Uterus (tissue), 3 donors: ENCODE measurements at regions not wholly inside any gene's neighbourhood (a gene's known extent, or its start where the extent isn't known, plus 50 kb on each side); places are given as distances from the start of the nearest gene placed in this dataset.

Experiments
- DNase-seq, 2 donors: peaks; one replicate each; pipeline ENCODE4 v3.0.0-alpha.2; 2019 to 2020
- H3K27ac ChIP-seq, 2 donors: fragments of 200-600 bp; sonication (generic); 1 replicate in 1 of 2; 2 replicates in 1 of 2; pipeline ENCODE4 v1.5.1; 2016 to 2018
- H3K27me3 ChIP-seq, 2 donors: fragments of 200-600 bp; sonication (generic); one replicate each; pipeline ENCODE4 v1.5.1; 2018 to 2019; ENCODE audit warnings: control low read depth in 1 of 2
- H3K36me3 ChIP-seq, 2 donors: fragments of 200-600 bp; sonication (generic); one replicate each; pipeline ENCODE4 v1.5.1; 2019; ENCODE audit warnings: control low read depth in 1 of 2
- H3K4me1 ChIP-seq, 2 donors: fragments of 200-600 bp; sonication (generic); one replicate each; pipeline ENCODE4 v1.5.1; 2018 to 2019; ENCODE audit warnings: control low read depth in 1 of 2
- H3K4me3 ChIP-seq, 2 donors: fragments of 200-600 bp; sonication (generic); 1 replicate in 1 of 2; 2 replicates in 1 of 2; pipeline ENCODE4 v1.5.1; 2018 to 2019; ENCODE audit warnings: mild to moderate bottlenecking in 1 of 2
- H3K9me3 ChIP-seq, 2 donors: fragments of 200-600 bp; sonication (generic); one replicate each; pipeline ENCODE4 v1.5.1; 2019; ENCODE audit warnings: control low read depth in 1 of 2
- POLR2A ChIP-seq, 2 donors: fragments of 450-650 bp; IDR thresholded peaks; one replicate each; pipeline ENCODE4 v1.6.1; 2016; ENCODE audit warnings: antibody characterized with exemption in 2 of 2, mild to moderate bottlenecking in 1 of 2, moderate library complexity in 1 of 2
- intact Hi-C: fragments of 100-400 bp; cut with DNase I; formaldehyde crosslinking; loops from one replicate; pipeline ENCODE4 v1.15.1; 2023; ENCODE audit warnings: low total_unique reads
- TF ChIP-seq, protein P1 (sequence below), 4 experiments: fragments of 200-600 bp in 2 of 4; fragments of 450-650 bp in 2 of 4; sonication (generic) in 2 of 4; IDR thresholded peaks; one replicate each; pipeline ENCODE4 v1.5.1; 2016 to 2019; ENCODE audit warnings: antibody characterized with exemption in 4 of 4, mild to moderate bottlenecking in 2 of 4, moderate library complexity in 1 of 4
- donor health status: DM: yes; HTN: yes; CAD: no.

DNA sequence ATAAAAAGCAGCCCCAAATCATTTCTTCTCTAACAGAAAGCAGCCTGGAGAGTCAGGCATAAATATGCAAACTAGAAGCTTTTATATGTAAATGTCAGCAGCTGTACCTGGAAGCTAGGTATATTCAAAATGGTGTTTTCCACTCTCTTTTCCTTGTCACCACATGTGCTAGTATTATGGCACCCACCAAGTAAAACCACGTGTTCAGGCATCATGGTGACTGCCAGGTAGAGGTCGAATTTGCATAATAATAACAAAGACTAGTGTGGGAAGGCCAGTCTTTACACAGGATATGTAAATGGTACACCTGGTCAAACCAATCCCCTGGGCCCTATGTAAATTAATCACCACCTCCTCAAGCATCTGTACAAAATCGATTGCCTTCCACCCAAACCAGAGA lies 124.0 kb downstream of the MMUT start:
- no peaks in the 10 kb centered on the region for H3K4me1 ChIP-seq

DNA sequence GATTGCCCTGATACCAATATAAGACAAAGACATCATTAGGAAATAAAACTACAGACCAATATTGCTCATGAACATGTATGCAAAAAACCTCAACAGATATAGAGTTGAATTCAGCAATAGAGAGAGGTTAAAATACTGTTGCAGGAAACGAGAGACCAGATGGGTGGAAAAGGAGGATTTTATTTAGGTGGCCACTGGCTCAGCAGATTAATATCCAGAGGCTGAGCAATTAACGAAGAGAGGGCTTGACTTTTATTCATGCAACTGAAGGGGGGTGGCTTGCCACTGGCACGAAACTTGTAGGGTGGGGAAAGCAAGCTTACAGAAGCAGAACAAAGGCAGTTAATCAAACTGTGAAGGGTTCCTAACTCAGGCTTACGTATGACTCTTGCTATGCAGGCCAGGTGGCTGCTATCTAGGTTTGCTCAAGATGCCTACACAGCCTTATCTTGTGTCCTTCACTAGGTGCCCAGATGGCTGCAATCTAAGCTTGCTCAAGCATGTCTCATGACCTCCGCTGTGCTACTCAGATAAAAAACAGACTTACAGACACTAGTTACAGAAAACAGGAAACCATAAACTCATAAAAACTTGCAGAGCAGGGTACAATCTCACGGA lies 126.4 kb downstream of the MMUT start:
- intact Hi-C loops, result no loop called here
- no peak for DNase-seq
- H3K4me1 ChIP-seq, result no peaks in the 10 kb centered on the region
- H3K27me3 ChIP-seq, result no peaks in the 10 kb centered on the region
- no peaks in the 10 kb centered on the region for H3K9me3 ChIP-seq
- TF ChIP-seq, protein P1, sequence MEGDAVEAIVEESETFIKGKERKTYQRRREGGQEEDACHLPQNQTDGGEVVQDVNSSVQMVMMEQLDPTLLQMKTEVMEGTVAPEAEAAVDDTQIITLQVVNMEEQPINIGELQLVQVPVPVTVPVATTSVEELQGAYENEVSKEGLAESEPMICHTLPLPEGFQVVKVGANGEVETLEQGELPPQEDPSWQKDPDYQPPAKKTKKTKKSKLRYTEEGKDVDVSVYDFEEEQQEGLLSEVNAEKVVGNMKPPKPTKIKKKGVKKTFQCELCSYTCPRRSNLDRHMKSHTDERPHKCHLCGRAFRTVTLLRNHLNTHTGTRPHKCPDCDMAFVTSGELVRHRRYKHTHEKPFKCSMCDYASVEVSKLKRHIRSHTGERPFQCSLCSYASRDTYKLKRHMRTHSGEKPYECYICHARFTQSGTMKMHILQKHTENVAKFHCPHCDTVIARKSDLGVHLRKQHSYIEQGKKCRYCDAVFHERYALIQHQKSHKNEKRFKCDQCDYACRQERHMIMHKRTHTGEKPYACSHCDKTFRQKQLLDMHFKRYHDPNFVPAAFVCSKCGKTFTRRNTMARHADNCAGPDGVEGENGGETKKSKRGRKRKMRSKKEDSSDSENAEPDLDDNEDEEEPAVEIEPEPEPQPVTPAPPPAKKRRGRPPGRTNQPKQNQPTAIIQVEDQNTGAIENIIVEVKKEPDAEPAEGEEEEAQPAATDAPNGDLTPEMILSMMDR (IDR thresholded peaks at IDR 0.05), result no peak
- TF ChIP-seq POLR2A (IDR thresholded peaks at IDR 0.05), result no peak
- no peaks in the 10 kb centered on the region for H3K36me3 ChIP-seq
- H3K27ac ChIP-seq, result no peak overlapping the region
- no peak overlapping the region for H3K4me3 ChIP-seq

More for the DNA sequence above, 124.0 kb downstream of the MMUT start:
- intact Hi-C loops, result no loop called here
- no peak for DNase-seq
- no peaks in the 10 kb centered on the region for H3K9me3 ChIP-seq
- H3K36me3 ChIP-seq, result no peaks in the 10 kb centered on the region
- TF ChIP-seq POLR2A (IDR thresholded peaks at IDR 0.05), result no peak
- TF ChIP-seq, protein P1 (IDR thresholded peaks at IDR 0.05), result no peak
- H3K27ac ChIP-seq, result no peak overlapping the region
- no peaks in the 10 kb centered on the region for H3K27me3 ChIP-seq
- no peak overlapping the region for H3K4me3 ChIP-seq

DNA sequence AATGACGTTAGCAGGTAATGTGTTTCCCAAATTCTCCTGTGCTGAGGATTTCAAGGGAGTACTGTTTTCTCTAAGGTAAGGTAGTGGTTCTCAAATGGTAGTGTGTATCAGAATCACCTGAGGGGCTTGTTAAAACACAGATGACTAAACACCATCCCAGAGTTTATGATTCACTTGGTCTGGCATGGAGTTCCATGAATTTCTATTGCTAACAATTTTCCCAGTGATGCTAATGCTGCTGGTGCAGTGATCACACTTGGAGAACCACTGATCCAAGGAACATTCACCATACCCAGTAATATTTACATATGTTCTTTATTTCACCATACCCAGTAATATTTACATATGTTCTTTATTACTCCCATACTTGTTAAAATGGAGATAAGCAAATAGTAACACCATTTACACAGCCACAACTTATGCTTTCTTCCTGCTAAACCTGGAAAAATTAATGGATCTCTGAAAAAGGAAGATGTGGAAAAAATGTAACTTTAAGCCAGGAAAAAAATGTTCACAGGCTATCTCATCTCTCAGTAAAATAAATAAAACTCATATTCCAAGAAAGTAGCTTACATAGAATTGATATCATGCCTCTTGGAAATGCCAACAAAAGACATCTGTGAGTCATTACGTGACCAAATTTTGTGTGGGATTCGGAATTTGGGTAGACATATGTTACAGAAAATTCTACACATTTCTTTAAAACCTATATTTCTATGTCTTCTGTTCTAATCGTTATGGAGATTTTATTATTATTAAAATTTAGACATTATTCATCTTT lies 129.5 kb downstream of the MMUT start:
- no peak overlapping the region for H3K4me3 ChIP-seq
- intact Hi-C loops, result no loop called here
- H3K4me1 ChIP-seq, result no peaks in the 10 kb centered on the region
- H3K27ac ChIP-seq, result no peak overlapping the region
- DNase-seq, result no peak
- no peaks in the 10 kb centered on the region for H3K36me3 ChIP-seq
- H3K27me3 ChIP-seq, result no peaks in the 10 kb centered on the region
- no peak for TF ChIP-seq POLR2A (IDR thresholded peaks at IDR 0.05)
- TF ChIP-seq, protein P1 (IDR thresholded peaks at IDR 0.05), result no peak
- no peaks in the 10 kb centered on the region for H3K9me3 ChIP-seq

DNA sequence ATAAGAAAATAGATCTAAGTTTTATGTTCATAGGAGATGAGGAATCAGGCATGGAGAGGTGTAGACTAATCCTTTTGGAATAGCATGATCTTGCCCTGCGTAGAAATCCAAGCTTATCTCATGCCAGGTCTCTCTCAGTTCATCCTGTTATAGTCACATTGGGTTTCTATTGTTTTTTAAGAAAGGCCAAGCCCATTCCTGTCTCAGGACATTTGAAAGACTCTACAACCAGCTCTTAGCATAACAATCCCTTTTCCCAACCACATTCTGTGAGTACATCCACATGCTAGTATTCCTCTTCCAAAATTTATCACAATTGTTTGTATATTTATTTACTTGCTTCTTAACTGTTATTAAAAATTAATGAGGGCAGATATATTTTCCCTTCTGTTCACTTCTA lies 130.3 kb downstream of the MMUT start:
- Histone ChIP-seq H3K36me3 (no peaks in the 10 kb centered on the region), H3K4me1 (no peaks in the 10 kb centered on the region), H3K27me3 (no peaks in the 10 kb centered on the region), H3K27ac (no peak overlapping the region), H3K9me3 (no peaks in the 10 kb centered on the region), H3K4me3 (no peak overlapping the region)
- DNase-seq, result no peak
- intact Hi-C loops, result no loop called here
- no peak for TF ChIP-seq POLR2A (IDR thresholded peaks at IDR 0.05)
- TF ChIP-seq, protein P1 (IDR thresholded peaks at IDR 0.05), result no peak

DNA sequence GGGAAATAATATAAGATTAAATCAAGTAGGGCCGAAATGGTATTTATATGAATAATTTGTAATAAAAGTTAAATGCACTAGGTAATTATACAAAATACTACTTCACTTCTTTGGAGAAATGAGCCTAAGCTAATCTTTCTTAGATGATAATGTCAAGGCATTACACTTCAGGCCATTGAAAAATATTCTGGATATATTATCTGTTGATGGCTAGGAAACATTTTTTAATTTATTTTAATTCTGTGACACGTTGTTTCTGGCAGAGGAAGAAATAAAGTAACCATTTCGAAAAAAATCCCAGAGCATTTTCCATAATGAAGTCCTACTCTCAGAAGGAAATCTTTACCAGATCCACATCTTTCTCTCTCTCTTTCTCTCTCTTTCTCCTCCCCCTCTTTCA lies 133.9 kb downstream of the MMUT start:
- H3K4me3 ChIP-seq, result no peak overlapping the region
- H3K27me3 ChIP-seq, result no peaks in the 10 kb centered on the region
- no peaks in the 10 kb centered on the region for H3K4me1 ChIP-seq
- no peak for DNase-seq
- TF ChIP-seq, protein P1 (IDR thresholded peaks at IDR 0.05), result no peak
- TF ChIP-seq POLR2A (IDR thresholded peaks at IDR 0.05), result no peak
- H3K27ac ChIP-seq, result no peak overlapping the region
- H3K36me3 ChIP-seq, result no peaks in the 10 kb centered on the region
- intact Hi-C loops, result no loop called here
- no peaks in the 10 kb centered on the region for H3K9me3 ChIP-seq
